WTC11 (cell line): ENCODE measurements at regions not wholly inside any gene's neighbourhood (a gene's known extent, or its start where the extent isn't known, plus 50 kb on each side); places are given as distances from the start of the nearest gene placed in this dataset.

Source experiments
- ATAC-seq: fragments of 200-7000 bp; cut with Tn5 transposase; 2 replicates; pipeline ENCODE4 v1.10.0; 2021; ENCODE audit warnings: mild to moderate bottlenecking, moderate library complexity
- CTCF ChIA-PET: fragments of 300-600 bp; sonication (Branson Sonifier 250); formaldehyde crosslinking; loops from one replicate; lab custom pipeline; 2021; ENCODE audit warnings: antibody characterized with exemption; lab: Charles Lee
- POLR2A ChIA-PET: fragments of 350-600 bp; sonication (Branson Sonifier 250); formaldehyde crosslinking; loops from one replicate; lab custom pipeline; 2021; ENCODE audit warnings: antibody characterized with exemption; lab: Charles Lee
- DNase-seq: peaks from one replicate; pipeline ENCODE4 v3.0.0; 2021; ENCODE audit warnings: low spot score
- H3K27ac Mint-ChIP-seq: 2 replicates; pipeline ENCODE4 v1.8.0; 2021; ENCODE audit warnings: mixed read lengths
- H3K27me3 Mint-ChIP-seq: 2 replicates; pipeline ENCODE4 v1.8.0; 2021; ENCODE audit warnings: low read depth, mild to moderate bottlenecking, moderate library complexity, mixed read lengths
- H3K36me3 Mint-ChIP-seq: 2 replicates; pipeline ENCODE4 v1.8.0; 2021; ENCODE audit warnings: mixed read lengths
- H3K4me1 Mint-ChIP-seq: 2 replicates; pipeline ENCODE4 v1.8.0; 2022; ENCODE audit warnings: mixed read lengths
- H3K4me3 Mint-ChIP-seq: 2 replicates; pipeline ENCODE4 v1.8.0; 2021; ENCODE audit warnings: mild to moderate bottlenecking, moderate library complexity, mixed read lengths
- H3K9me3 Mint-ChIP-seq: 2 replicates; pipeline ENCODE4 v1.8.0; 2021; ENCODE audit warnings: mixed read lengths
- FOXK1 ChIP-seq: sonication (generic); formaldehyde crosslinking; IDR thresholded peaks from 2 replicates; pipeline ENCODE4 v1.8.0; 2022; ENCODE audit warnings: mild to moderate bottlenecking, moderate library complexity, missing genetic modification reagents
- GRHL2 ChIP-seq: fragments of 250-450 bp; sonication (Bioruptor Pico); IDR thresholded peaks from 2 replicates; pipeline ENCODE4 v1.8.0; 2022; ENCODE audit warnings: mild to moderate bottlenecking, moderate library complexity; ENCODE audit not compliant: insufficient replicate concordance, severe bottlenecking
- GTF2I ChIP-seq: fragments of 250-450 bp; sonication (Bioruptor Pico); conservative IDR thresholded peaks from 2 replicates; pipeline ENCODE4 v1.4.0; 2021; ENCODE audit warnings: mild to moderate bottlenecking
- HMGA2 ChIP-seq: fragments of 250-450 bp; sonication (Bioruptor Pico); IDR thresholded peaks from 2 replicates; pipeline ENCODE4 v1.4.0; 2021; ENCODE audit warnings: mild to moderate bottlenecking, moderate library complexity
- JUN ChIP-seq: sonication (generic); formaldehyde crosslinking; IDR thresholded peaks from 2 replicates; pipeline ENCODE4 v1.8.0; 2023; ENCODE audit warnings: mild to moderate bottlenecking, missing genetic modification reagents
- MXD4 ChIP-seq: fragments of 250-450 bp; sonication (Bioruptor Pico); IDR thresholded peaks from 2 replicates; pipeline ENCODE4 v1.8.0; 2021; ENCODE audit warnings: mild to moderate bottlenecking, moderate library complexity, borderline replicate concordance
- SOX15 ChIP-seq: fragments of 250-450 bp; sonication (Bioruptor Pico); IDR thresholded peaks from 2 replicates; pipeline ENCODE4 v1.9.0; 2021; ENCODE audit warnings: mild to moderate bottlenecking
- ZBTB21 ChIP-seq: sonication (generic); formaldehyde crosslinking; IDR thresholded peaks from 2 replicates; pipeline ENCODE4 v1.8.1; 2023; ENCODE audit warnings: mild to moderate bottlenecking, missing genetic modification reagents, borderline replicate concordance
- ZNF416 ChIP-seq: fragments of 250-450 bp; sonication (Bioruptor Pico); IDR thresholded peaks from 2 replicates; pipeline ENCODE4 v1.9.0; 2021; ENCODE audit warnings: mild to moderate bottlenecking, inconsistent platforms
- TF ChIP-seq, protein P1 (sequence below): sonication (generic); formaldehyde crosslinking; conservative IDR thresholded peaks from 2 replicates; pipeline ENCODE4 v1.8.1; 2023; ENCODE audit warnings: mild to moderate bottlenecking, low read depth, missing genetic modification reagents, moderate library complexity
- TF ChIP-seq, protein P2 (sequence below): sonication (generic); formaldehyde crosslinking; IDR thresholded peaks from 2 replicates; pipeline ENCODE4 v1.8.1; 2022; ENCODE audit warnings: missing genetic modification reagents, borderline replicate concordance
- TF ChIP-seq, protein P3 (sequence below): sonication (generic); formaldehyde crosslinking; IDR thresholded peaks from 2 replicates; pipeline ENCODE4 v1.8.1; 2022; ENCODE audit warnings: low read depth, missing genetic modification reagents, borderline replicate concordance
- TF ChIP-seq, protein P4 (sequence below): sonication (generic); formaldehyde crosslinking; IDR thresholded peaks from 2 replicates; pipeline ENCODE4 v1.8.1; 2023; ENCODE audit warnings: mild to moderate bottlenecking, missing genetic modification reagents

DNA sequence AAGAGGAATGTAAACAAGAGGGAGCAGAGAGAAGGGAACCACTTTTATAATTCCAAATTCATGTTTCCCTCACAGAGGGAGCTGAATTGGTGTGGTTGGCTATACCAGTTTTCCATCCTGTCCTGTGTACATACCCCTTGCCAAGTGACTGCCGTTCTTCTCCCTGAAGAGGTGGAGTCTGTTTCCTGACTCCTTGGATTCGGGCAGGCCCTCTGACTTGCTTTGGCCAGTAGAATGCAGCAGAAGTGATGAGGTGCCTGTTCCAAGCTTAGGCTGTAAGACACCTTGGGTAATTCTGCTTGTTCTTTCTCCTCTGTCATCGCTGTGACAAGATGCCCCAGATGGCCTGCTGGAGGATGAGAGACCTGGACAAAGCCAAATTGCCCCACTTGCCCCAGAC lies 124.7 kb downstream of the UCHL1 start (continued):
- TF ChIP-seq, protein P1, sequence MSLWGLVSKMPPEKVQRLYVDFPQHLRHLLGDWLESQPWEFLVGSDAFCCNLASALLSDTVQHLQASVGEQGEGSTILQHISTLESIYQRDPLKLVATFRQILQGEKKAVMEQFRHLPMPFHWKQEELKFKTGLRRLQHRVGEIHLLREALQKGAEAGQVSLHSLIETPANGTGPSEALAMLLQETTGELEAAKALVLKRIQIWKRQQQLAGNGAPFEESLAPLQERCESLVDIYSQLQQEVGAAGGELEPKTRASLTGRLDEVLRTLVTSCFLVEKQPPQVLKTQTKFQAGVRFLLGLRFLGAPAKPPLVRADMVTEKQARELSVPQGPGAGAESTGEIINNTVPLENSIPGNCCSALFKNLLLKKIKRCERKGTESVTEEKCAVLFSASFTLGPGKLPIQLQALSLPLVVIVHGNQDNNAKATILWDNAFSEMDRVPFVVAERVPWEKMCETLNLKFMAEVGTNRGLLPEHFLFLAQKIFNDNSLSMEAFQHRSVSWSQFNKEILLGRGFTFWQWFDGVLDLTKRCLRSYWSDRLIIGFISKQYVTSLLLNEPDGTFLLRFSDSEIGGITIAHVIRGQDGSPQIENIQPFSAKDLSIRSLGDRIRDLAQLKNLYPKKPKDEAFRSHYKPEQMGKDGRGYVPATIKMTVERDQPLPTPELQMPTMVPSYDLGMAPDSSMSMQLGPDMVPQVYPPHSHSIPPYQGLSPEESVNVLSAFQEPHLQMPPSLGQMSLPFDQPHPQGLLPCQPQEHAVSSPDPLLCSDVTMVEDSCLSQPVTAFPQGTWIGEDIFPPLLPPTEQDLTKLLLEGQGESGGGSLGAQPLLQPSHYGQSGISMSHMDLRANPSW (CRISPR knock-in tag) = no peak
- TF ChIP-seq GTF2I (CRISPR knock-in tag) (no peak), GRHL2 (CRISPR knock-in tag) (no peak), FOXK1 (CRISPR knock-in tag) (no peak), ZBTB21 (CRISPR knock-in tag) (no peak), JUN (CRISPR knock-in tag) (no peak), SOX15 (no peak), MXD4 (CRISPR knock-in tag) (no peak)
- TF ChIP-seq, protein P2, sequence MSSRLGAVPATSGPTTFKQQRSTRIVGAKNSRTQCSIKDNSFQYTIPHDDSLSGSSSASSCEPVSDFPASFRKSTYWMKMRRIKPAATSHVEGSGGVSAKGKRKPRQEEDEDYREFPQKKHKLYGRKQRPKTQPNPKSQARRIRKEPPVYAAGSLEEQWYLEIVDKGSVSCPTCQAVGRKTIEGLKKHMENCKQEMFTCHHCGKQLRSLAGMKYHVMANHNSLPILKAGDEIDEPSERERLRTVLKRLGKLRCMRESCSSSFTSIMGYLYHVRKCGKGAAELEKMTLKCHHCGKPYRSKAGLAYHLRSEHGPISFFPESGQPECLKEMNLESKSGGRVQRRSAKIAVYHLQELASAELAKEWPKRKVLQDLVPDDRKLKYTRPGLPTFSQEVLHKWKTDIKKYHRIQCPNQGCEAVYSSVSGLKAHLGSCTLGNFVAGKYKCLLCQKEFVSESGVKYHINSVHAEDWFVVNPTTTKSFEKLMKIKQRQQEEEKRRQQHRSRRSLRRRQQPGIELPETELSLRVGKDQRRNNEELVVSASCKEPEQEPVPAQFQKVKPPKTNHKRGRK (CRISPR knock-in tag) = no peak
- TF ChIP-seq, protein P3, sequence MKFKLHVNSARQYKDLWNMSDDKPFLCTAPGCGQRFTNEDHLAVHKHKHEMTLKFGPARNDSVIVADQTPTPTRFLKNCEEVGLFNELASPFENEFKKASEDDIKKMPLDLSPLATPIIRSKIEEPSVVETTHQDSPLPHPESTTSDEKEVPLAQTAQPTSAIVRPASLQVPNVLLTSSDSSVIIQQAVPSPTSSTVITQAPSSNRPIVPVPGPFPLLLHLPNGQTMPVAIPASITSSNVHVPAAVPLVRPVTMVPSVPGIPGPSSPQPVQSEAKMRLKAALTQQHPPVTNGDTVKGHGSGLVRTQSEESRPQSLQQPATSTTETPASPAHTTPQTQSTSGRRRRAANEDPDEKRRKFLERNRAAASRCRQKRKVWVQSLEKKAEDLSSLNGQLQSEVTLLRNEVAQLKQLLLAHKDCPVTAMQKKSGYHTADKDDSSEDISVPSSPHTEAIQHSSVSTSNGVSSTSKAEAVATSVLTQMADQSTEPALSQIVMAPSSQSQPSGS (CRISPR knock-in tag) = no peak

DNA sequence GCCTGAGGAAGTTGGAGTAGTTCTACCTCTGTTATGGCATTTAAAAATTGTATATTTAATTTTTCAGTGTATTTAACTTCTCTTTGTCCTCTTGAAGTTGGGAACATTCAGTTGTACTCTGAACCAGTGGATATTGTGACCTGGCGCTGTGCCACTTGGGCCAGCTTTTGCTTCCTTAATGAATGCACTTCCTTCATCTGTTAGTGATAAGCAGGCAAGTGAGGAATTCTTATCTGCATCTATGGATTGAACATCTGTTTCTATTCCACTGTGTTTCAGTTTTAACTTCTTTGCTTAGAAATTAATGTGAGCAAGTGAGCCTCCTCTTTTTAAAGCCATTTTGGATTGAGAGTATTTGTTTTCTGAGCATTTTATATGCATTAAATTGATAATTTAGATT lies 128.3 kb downstream of the UCHL1 start:
- ChIA-PET CTCF (interaction anchor here (1.0 kb wide), 1 partner anchor 277 kb away, joined by 3 read pairs; no protein-coding TSS in a partner anchor), POLR2A (no interaction called here)
- Mint-ChIP-seq H3K4me1 (no peaks in the 10 kb centered on the region), H3K9me3 (no peaks in the 10 kb centered on the region), H3K4me3 (no peak overlapping the region), H3K27me3 (no peaks in the 10 kb centered on the region), H3K27ac (no peak overlapping the region), H3K36me3 (no peaks in the 10 kb centered on the region)
- DNase-seq (no peak), ATAC-seq (no peak)
- TF ChIP-seq, protein P3 (CRISPR knock-in tag) = no peak
- TF ChIP-seq, protein P4, sequence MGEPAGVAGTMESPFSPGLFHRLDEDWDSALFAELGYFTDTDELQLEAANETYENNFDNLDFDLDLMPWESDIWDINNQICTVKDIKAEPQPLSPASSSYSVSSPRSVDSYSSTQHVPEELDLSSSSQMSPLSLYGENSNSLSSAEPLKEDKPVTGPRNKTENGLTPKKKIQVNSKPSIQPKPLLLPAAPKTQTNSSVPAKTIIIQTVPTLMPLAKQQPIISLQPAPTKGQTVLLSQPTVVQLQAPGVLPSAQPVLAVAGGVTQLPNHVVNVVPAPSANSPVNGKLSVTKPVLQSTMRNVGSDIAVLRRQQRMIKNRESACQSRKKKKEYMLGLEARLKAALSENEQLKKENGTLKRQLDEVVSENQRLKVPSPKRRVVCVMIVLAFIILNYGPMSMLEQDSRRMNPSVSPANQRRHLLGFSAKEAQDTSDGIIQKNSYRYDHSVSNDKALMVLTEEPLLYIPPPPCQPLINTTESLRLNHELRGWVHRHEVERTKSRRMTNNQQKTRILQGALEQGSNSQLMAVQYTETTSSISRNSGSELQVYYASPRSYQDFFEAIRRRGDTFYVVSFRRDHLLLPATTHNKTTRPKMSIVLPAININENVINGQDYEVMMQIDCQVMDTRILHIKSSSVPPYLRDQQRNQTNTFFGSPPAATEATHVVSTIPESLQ (CRISPR knock-in tag) = no peak
- TF ChIP-seq ZNF416 (CRISPR knock-in tag) = no peak

DNA sequence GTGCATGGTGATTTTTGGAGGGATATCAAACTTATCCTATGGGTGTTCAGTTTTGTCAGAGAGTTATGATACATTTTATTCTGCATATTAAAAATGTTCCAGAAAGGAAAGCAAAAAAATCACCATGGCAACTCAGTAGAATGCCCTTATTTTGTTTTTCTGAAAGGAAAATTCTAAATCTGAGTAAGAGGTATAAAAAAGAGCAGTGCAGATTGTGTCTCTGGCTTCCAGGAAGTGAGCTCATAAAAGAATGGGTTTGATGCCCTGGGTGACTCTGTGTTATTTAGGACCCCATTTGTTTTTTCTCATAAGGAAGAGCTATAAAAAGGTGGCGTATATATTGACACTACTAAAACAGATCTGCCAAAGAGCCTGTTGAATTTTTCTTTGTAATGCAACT lies 128.8 kb downstream of the UCHL1 start:
- no peak overlapping the region for H3K27ac Mint-ChIP-seq
- H3K27me3 Mint-ChIP-seq = no peaks in the 10 kb centered on the region
- CTCF ChIA-PET = interaction anchor here (1.0 kb wide), 1 partner anchor 276 kb away, joined by 3 read pairs; no protein-coding TSS in a partner anchor
- H3K4me1 Mint-ChIP-seq = no peaks in the 10 kb centered on the region
- TF ChIP-seq, protein P1 (CRISPR knock-in tag) = no peak
- no peak for TF ChIP-seq HMGA2 (CRISPR knock-in tag)
- H3K9me3 Mint-ChIP-seq = no peaks in the 10 kb centered on the region
- POLR2A ChIA-PET = no interaction called here
- no peaks in the 10 kb centered on the region for H3K36me3 Mint-ChIP-seq
- DNase-seq (no peak), ATAC-seq (no peak)
- H3K4me3 Mint-ChIP-seq = no peak overlapping the region
